Body of pancreas (tissue), 4 donors: ENCODE measurements at regions not wholly inside any gene's neighbourhood (a gene's known extent, or its start where the extent isn't known, plus 50 kb on each side); places are given as distances from the start of the nearest gene placed in this dataset.

Experiments
- CTCF ChIP-seq, 7 experiments: fragments of 450-650 bp in 4 of 7; fragments of 200-600 bp in 3 of 7; sonication (generic) in 3 of 7; IDR thresholded peaks; one replicate each; pipeline ENCODE4 v1.5.1; 2016 to 2019; ENCODE audit warnings: antibody characterized with exemption in 7 of 7
- POLR2A ChIP-seq, 3 donors: fragments of 450-650 bp; IDR thresholded peaks; one replicate each; pipeline ENCODE4 v1.6.1; 2016; ENCODE audit warnings: antibody characterized with exemption in 3 of 3, mild to moderate bottlenecking in 2 of 3

- TF ChIP-seq CTCF (IDR thresholded peaks at IDR 0.05) (no peak), POLR2A (IDR thresholded peaks at IDR 0.05) (no peak)
Measured at GRCh38 chr10:37552881-37553280, 304.5 kb downstream of the ZNF248 start.
